GM23338 (cell line): ENCODE measurements at regions not wholly inside any gene's neighbourhood (a gene's known extent, or its start where the extent isn't known, plus 50 kb on each side); places are given as distances from the start of the nearest gene placed in this dataset.
A peak's percentile ranks its signal among the peaks of the same experiment; 100 is the strongest.

Experiments used
- ATAC-seq: fragments of 200-7000 bp; cut with Tn5 transposase; 3 replicates; pipeline ENCODE4 v1.9.1; 2020
- DNase-seq: peaks from one replicate; pipeline ENCODE4 v3.0.0-alpha.2; 2015; ENCODE audit warnings: low spot score
- H2AFZ ChIP-seq: fragments of 200-600 bp; sonication (generic); 2 replicates; pipeline ENCODE4 v1.8.0; 2016; ENCODE audit warnings: antibody characterized with exemption, mild to moderate bottlenecking, moderate library complexity
- H3F3A ChIP-seq: fragments of 200-600 bp; sonication (generic); replicated peaks from 2 replicates; pipeline ENCODE4 v1.8.0; 2017; ENCODE audit warnings: antibody characterized with exemption, mixed run types, low read depth
- H3K27ac ChIP-seq: fragments of 200-600 bp; sonication (generic); 2 replicates; pipeline ENCODE4 v1.6.1; 2016; ENCODE audit warnings: low read depth
- H3K27me3 ChIP-seq: fragments of 200-600 bp; sonication (generic); 2 replicates; pipeline ENCODE4 v1.8.0; 2016; ENCODE audit warnings: mild to moderate bottlenecking, mixed run types, moderate library complexity; ENCODE audit not compliant: insufficient read depth
- H3K36me3 ChIP-seq: fragments of 200-600 bp; sonication (generic); 2 replicates; pipeline ENCODE4 v1.8.0; 2016; ENCODE audit warnings: mild to moderate bottlenecking; ENCODE audit not compliant: insufficient read depth
- H3K4me1 ChIP-seq: fragments of 200-600 bp; sonication (generic); 2 replicates; pipeline ENCODE4 v1.8.0; 2016; ENCODE audit warnings: mild to moderate bottlenecking, moderate library complexity; ENCODE audit not compliant: insufficient read depth
- H3K4me2 ChIP-seq: fragments of 200-600 bp; sonication (generic); 2 replicates; pipeline ENCODE4 v1.7.1; 2017; ENCODE audit warnings: mixed run types
- H3K4me3 ChIP-seq: fragments of 200-600 bp; sonication (generic); 2 replicates; pipeline ENCODE4 v1.6.1; 2016; ENCODE audit warnings: mixed run types
- H3K79me2 ChIP-seq: fragments of 200-600 bp; sonication (generic); replicated peaks from 2 replicates; pipeline ENCODE4 v1.8.0; 2017; ENCODE audit warnings: mild to moderate bottlenecking; ENCODE audit not compliant: insufficient read depth
- H3K9me2 ChIP-seq: fragments of 200-600 bp; sonication (generic); 2 replicates; pipeline ENCODE4 v1.8.0; 2017; ENCODE audit not compliant: insufficient read depth
- H4K20me1 ChIP-seq: fragments of 200-600 bp; sonication (generic); replicated peaks from 2 replicates; pipeline ENCODE4 v1.8.0; 2017; ENCODE audit warnings: mild to moderate bottlenecking; ENCODE audit not compliant: insufficient read depth
- H3K27ac Mint-ChIP-seq: 2 replicates; pipeline ENCODE4 v1.8.0; 2020; ENCODE audit warnings: inconsistent platforms, mild to moderate bottlenecking, moderate library complexity, mixed read lengths
- H3K27me3 Mint-ChIP-seq: 3 replicates; pipeline ENCODE4 v1.8.0; 2022; ENCODE audit warnings: low read depth, mild to moderate bottlenecking, moderate library complexity, mixed read lengths, inconsistent platforms; ENCODE audit not compliant: insufficient read depth, poor library complexity
- H3K36me3 Mint-ChIP-seq: 3 replicates; pipeline ENCODE4 v1.8.0; 2021; ENCODE audit warnings: low read depth, mild to moderate bottlenecking, inconsistent platforms, moderate library complexity, mixed read lengths
- H3K4me1 Mint-ChIP-seq: 3 replicates; pipeline ENCODE4 v1.8.0; 2020; ENCODE audit warnings: mild to moderate bottlenecking, inconsistent platforms, mixed read lengths
- H3K4me3 Mint-ChIP-seq: 3 replicates; pipeline ENCODE4 v1.8.0; 2021; ENCODE audit warnings: moderate library complexity, mild to moderate bottlenecking, inconsistent platforms, mixed read lengths
- H3K9me3 Mint-ChIP-seq: 3 replicates; pipeline ENCODE4 v1.8.0; 2020; ENCODE audit warnings: moderate library complexity, mild to moderate bottlenecking, inconsistent platforms, mixed read lengths
- NANOG ChIP-seq: IDR thresholded peaks from 2 replicates; pipeline ENCODE4 v1.6.1; 2016; ENCODE audit warnings: antibody characterized with exemption, borderline replicate concordance
- STAT1 ChIP-seq: IDR thresholded peaks from one replicate; pipeline ENCODE4 v1.6.1; 2016; ENCODE audit warnings: antibody characterized with exemption; ENCODE audit not compliant: unreplicated experiment
- ZNF462 ChIP-seq: fragments of 250-450 bp; sonication (Bioruptor Pico); IDR thresholded peaks from 2 replicates; pipeline ENCODE4 v1.5.0; 2020; ENCODE audit warnings: mild to moderate bottlenecking, moderate library complexity
- TF ChIP-seq, protein P1 (sequence below), 2 experiments: fragments of 200-600 bp in 1 of 2; sonication (generic) in 1 of 2; conservative IDR thresholded peaks; 2 replicates each; pipeline versions ENCODE4 v1.5.1 to v1.6.1; 2016 to 2017; ENCODE audit warnings: antibody characterized with exemption in 2 of 2, low read depth in 2 of 2, mild to moderate bottlenecking in 2 of 2, moderate library complexity in 1 of 2

GRCh38 chr5:52269401-52269800 is 518.3 kb upstream of the ITGA1 start (continued):
- TF ChIP-seq ZNF462 (CRISPR knock-in tag) = no peak
- no peak for TF ChIP-seq STAT1

- Mint-ChIP-seq H3K27ac (no peak overlapping the region; the same call in 1 of the 2 replicates), H3K27me3 (no peaks in the 10 kb centered on the region), H3K36me3 (no peaks in the 10 kb centered on the region), H3K4me3 (no peak overlapping the region), H3K4me1 (peaks cover 21% of the 10 kb centered on the region), H3K9me3 (no peaks in the 10 kb centered on the region)
- Histone ChIP-seq H3K4me3 (no peak overlapping the region), H3K79me2 (no peaks in the 10 kb centered on the region), H3K4me1 (peaks cover 29% of the 10 kb centered on the region), H3K27ac (no peak overlapping the region), H3K27me3 (no peaks in the 10 kb centered on the region), H2AFZ (peak overlapping the region; percentile 9; the same call in 1 of the 2 replicates), H3F3A (no peaks in the 10 kb centered on the region), H4K20me1 (no peaks in the 10 kb centered on the region), H3K36me3 (no peaks in the 10 kb centered on the region), H3K4me2 (0 out of 2 replicates have a peak overlapping the region, but pooled peaks have one; percentile 9), H3K9me2 (no peaks in the 10 kb centered on the region)
- DNase-seq (peak; percentile 13), ATAC-seq (no peak)
- TF ChIP-seq, protein P1, sequence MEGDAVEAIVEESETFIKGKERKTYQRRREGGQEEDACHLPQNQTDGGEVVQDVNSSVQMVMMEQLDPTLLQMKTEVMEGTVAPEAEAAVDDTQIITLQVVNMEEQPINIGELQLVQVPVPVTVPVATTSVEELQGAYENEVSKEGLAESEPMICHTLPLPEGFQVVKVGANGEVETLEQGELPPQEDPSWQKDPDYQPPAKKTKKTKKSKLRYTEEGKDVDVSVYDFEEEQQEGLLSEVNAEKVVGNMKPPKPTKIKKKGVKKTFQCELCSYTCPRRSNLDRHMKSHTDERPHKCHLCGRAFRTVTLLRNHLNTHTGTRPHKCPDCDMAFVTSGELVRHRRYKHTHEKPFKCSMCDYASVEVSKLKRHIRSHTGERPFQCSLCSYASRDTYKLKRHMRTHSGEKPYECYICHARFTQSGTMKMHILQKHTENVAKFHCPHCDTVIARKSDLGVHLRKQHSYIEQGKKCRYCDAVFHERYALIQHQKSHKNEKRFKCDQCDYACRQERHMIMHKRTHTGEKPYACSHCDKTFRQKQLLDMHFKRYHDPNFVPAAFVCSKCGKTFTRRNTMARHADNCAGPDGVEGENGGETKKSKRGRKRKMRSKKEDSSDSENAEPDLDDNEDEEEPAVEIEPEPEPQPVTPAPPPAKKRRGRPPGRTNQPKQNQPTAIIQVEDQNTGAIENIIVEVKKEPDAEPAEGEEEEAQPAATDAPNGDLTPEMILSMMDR (conservative IDR thresholded peaks at IDR 0.05; ENCODE audit: low read depth in 2 of 2) = 0 out of 4 replicates have a peak, but pooled peaks of 1 of the 2 experiments have one; percentile 3
- no peak for TF ChIP-seq NANOG
Measured at GRCh38 chr5:52269859-52270258, 517.9 kb upstream of the ITGA1 start.
